Breast epithelium (tissue), 3 donors: ENCODE measurements at regions not wholly inside any gene's neighbourhood (a gene's known extent, or its start where the extent isn't known, plus 50 kb on each side); places are given as distances from the start of the nearest gene placed in this dataset.

Experiments
- CTCF ChIP-seq, 3 donors: fragments of 450-650 bp; IDR thresholded peaks; one replicate each; pipeline ENCODE4 v1.5.1; 2016 to 2017; ENCODE audit warnings: antibody characterized with exemption in 3 of 3, mild to moderate bottlenecking in 3 of 3, moderate library complexity in 3 of 3
- POLR2A ChIP-seq: fragments of 450-650 bp; IDR thresholded peaks from one replicate; pipeline ENCODE4 v1.6.1; 2016; ENCODE audit warnings: antibody characterized with exemption, mild to moderate bottlenecking, moderate library complexity

DNA sequence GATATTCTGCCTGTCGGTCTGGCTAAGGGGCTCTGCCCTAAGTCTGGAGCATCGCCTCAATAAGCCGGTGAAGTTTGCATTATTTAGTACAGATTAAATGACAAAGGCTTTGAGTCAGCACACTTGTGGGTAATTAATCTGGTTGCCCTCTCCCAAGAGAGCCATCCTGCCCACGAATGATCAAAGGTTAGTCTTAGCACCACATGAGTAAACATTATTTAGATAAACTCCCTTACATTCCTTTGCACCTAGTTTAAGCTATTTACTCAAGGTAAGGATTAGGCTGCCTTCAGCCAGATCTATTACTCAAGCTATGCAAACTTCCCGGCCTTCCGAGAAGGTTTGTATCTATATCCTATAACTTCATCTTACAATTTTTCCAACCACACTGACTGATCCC lies 572.1 kb downstream of the CHSY3 start:
- TF ChIP-seq CTCF (IDR thresholded peaks at IDR 0.05) = no peak
- no peak for TF ChIP-seq POLR2A
